ENCODE measurements at regions not wholly inside any gene's neighbourhood (a gene's known extent, or its start where the extent isn't known, plus 50 kb on each side); places are given as distances from the start of the nearest gene placed in this dataset.
"Not testable (repeated sequence)": the region's sequence is repeated elsewhere in the genome, so short reads cannot be mapped to it uniquely, and the experiment has no call there.

GRCh38 chr21:10021462-10021861, 499.9 kb upstream of the TPTE start:
- not testable (repeated sequence) for H3K27me3 ChIP-seq (replicated peaks; ENCODE audit: control insufficient read depth, insufficient read depth, low read length, poor library complexity, severe bottlenecking); H3K4me1 ChIP-seq (ENCODE audit: control insufficient read depth, insufficient read depth, low read length, poor library complexity, severe bottlenecking); H3K4me3 ChIP-seq (ENCODE audit: insufficient read depth, low read depth, low read length, poor library complexity, severe bottlenecking); H3K27ac ChIP-seq (ENCODE audit: insufficient read depth, low read length, poor library complexity, severe bottlenecking); H3K36me3 ChIP-seq (ENCODE audit: control insufficient read depth, insufficient read depth, low read length); DNase-seq; H3K9me3 ChIP-seq (ENCODE audit: control insufficient read depth, low read length)

- H3K27ac ChIP-seq (ENCODE audit: insufficient read depth, low read length, poor library complexity, severe bottlenecking); H3K4me3 ChIP-seq (ENCODE audit: insufficient read depth, low read depth, low read length, poor library complexity, severe bottlenecking); H3K27me3 ChIP-seq (replicated peaks; ENCODE audit: control insufficient read depth, insufficient read depth, low read length, poor library complexity, severe bottlenecking); DNase-seq; H3K4me1 ChIP-seq (ENCODE audit: control insufficient read depth, insufficient read depth, low read length, poor library complexity, severe bottlenecking); H3K9me3 ChIP-seq (ENCODE audit: control insufficient read depth, low read length); H3K36me3 ChIP-seq (ENCODE audit: control insufficient read depth, insufficient read depth, low read length): not testable (repeated sequence)
Measured at GRCh38 chr21:10022745-10023144, 498.6 kb upstream of the TPTE start.

All from effector memory CD4-positive, alpha-beta T cell (primary cell).